GM19035 (cell line): ENCODE measurements at regions not wholly inside any gene's neighbourhood (a gene's known extent, or its start where the extent isn't known, plus 50 kb on each side); places are given as distances from the start of the nearest gene placed in this dataset.
"Not testable (repeated sequence)": the region's sequence is repeated elsewhere in the genome, so short reads cannot be mapped to it uniquely, and the experiment has no call there.

ENCODE experiments used
- ATAC-seq: cut with Tn5 transposase; IDR thresholded peaks from one replicate; pipeline ENCODE4 v1.9.1; 2021; ENCODE audit not compliant: unreplicated experiment

DNA sequence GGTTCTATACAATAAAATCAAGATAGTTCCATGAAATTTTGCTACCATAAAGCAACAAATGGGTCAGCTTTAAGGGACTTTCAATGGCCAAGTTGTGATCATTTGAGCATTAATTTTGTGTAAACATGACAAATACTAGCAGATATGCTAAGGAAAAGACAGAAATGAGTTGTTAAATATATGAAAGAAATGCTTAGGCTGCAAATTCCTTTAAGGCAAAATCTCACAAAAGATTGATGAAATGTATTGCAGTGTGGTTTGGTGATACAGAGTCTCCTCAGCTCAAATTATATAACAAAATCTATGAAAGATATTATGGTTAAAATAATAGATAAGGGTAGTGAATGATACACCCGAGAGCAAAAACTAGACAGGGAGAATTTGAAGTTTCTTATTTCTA, 377.2 kb downstream of the RAP2B start:
- no peak for ATAC-seq

DNA sequence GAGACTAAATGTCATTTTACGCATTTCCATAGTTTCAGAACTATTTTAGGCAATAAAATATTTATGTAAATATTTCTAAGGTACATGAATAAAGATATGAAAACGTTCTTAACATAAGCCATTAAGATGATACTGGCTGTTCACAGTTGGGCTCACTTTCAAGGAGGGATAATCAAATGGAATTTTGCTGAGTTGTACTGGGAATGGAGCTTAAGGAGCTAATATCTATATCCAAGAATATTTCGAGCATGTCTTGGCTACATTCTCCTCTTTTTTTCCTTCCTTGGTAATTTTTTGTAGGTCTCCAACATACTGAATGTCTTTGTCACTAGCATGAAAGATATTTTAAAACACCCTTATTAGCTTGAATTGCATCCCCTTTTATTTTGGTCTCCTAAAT, 383.4 kb downstream of the RAP2B start:
- ATAC-seq, result no peak

DNA sequence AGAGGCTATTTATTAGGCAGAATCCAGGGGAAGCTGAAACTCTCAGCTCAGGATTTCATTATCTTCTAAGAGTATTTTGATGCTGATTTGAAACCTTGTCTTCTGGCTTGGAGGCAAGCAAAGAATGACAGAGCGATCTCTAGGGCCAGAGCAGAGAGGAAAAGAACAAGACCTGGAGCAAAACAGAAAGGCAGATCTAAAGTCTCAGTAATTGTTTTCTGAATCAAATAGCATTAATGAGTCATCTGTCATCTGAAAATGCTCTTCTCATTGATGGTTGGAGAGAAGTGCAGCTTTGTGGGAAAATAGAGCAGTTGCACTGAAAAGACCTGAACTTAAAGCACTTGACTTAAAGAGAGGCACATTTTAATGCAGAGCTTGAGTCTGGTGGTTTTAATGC, 385.9 kb downstream of the RAP2B start:
- ATAC-seq, result no peak

DNA sequence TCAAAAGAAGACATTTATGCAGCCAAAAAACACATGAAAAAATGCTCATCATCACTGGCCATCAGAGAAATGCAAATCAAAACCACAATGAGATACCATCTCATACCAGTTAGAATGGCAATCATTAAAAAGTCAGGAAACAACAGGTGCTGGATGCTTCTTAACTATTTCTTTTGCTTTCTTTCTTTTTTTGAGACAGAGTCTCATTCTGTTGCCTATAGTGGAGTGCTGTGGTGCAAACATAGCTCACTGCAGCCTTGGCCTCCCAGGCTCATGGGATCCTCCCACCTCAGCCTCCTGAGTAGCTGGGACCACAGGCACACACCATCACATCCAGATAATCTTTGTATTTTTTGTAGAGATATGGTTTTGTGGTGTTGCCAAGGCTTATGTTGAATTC, 387.7 kb downstream of the RAP2B start:
- not testable (repeated sequence) for ATAC-seq

DNA sequence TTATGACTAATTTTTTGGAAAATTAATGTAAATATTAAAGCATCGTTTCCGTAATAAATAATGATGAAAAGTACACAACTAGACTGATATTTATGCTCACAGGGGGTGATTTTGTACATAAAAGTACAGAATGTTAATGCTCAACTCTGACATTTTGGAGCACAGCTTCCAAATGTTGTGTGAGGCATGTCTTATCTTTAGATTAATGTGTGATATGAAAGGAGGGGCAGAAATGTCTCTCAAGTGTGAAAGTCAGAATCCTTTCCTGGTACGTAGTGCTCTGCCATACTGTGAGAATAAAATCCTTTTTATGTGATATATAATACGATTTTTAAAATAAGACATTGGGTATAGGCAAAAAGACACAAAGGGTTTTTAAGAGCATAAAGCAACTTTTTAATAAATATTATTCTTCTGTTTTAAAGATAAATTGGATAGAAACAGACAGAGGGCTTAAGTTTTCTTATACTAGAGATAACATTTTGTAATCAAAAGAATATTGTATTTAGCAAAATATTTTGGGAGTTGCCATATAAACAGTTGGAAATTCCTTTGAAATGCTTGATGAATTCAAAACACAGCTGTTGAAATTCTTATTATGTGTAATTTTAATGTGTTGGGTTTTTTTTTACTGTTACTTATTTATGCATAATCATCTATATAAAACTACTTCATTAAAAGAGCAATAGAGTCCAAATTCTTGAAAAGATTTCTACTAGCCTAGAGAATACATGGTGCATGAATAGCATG, 389.7 kb downstream of the RAP2B start:
- no peak for ATAC-seq

DNA sequence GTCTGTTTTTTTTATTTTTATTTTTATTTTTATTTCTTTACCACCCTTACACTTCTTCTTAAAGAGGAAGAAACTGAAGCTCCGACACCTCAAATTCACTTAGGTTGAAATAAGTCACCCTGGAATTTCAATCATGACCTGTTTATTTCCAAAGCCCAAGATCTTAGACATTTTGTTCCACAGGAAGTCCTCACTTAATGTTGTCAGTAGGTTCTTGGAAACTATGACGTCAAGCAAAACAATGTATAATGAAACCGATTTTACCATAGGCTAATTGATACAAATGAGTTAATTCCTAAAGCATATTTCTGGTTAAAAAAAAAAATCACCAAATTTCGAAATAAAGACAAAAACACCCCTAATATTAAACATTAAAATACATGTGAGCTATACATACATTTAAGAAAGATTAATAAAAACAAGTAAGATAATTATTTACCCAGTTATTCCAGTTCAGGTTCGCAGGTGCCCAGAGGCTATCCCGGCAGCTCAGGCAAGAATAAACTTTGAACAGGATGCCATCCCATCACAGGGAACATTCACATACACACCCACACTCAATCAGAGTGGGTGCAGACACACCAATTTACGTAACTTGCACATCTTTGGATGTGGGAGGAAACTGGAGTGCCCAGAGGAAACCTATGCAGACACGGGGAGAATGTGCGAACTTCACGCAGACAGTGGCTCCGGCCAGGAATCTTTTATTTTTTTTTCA, 391.0 kb downstream of the RAP2B start:
- no peak for ATAC-seq

DNA sequence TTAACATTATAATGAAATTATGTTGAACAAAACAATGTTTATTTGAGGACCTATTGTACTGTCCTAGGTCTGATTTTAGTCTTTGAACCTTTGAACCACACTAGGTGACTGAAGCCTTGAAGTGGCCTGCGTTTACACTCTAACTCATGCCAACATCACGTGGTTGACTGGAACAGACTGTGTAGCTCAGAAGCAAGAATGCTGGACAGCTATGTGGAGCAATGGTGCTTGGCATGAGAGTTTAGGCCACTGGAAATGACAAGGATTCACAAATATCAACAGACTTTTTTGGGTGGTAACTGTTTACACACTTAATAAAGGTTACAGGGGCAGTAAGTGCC, 391.5 kb downstream of the RAP2B start:
- no peak for ATAC-seq

DNA sequence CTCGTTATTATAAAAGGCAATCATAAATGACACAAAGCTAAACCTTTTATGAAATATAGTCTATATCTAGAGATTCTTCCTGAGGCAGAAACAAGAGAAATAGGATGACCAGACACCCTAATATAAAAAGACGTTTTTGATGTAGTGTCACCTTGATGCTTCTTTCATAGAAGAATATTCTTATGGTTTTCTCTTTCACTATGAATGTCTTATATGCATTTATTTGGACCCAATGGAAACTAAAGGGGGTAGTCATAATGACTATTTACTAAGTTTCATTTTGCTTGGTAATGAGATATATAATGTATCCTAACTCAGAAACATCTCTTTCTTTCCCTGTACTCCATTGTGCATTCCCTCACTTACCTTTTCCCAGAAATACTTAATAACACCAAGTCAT, 393.9 kb downstream of the RAP2B start:
- ATAC-seq, result no peak

DNA sequence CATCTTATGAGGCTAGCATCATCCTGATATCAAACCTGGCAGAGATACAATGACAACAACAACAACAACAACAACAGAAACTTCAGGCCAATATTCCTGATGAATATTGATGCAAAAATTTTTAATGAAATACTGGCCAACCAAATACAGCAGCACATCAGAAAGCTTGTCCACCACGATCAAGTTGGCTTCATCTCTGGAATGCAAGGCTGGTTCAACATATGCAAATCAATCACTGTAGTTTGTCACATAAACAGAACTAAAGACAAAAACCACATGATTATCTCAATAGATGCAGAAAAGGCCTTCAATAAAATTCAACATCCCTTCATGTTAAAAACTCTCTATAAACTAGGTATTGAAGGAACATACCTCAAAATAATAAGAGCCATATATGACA, 397.3 kb downstream of the RAP2B start:
- not testable (repeated sequence) for ATAC-seq

DNA sequence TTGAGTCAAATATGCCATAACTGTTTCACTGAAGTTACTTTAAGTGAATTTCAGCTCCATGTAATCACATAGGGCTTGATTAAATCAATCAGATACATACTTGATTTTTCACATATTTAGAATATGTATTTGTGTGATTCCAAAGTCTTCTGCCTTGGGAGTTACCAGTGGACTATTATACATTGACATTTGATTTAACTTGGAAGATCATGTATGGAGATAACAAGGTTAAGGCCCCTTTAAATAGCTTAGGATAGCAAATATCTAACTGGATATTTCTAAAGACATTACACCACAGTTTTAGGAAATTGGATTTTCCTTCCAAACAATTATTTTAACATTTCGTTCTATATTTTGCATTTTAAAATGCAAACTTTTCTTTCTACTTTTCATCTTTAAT, 405.0 kb downstream of the RAP2B start:
- no peak for ATAC-seq

DNA sequence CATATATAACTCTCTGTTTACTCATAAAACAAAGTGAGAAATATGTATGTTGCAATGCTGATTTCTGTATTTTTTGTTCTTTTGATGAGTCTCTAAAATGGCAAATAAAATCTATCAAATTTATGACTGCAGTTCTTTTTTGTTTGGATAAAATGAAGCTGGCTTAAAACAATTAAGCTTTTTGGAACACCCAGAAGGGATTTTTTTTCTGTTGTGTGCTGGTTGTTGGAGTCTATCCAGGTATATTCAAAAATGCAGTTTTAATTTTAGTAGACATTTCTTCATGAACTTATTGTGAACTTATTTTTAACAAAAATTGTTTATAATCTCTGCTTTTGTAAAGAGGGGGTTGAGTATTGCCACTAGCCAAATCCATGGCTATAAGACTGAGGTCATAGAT, 405.5 kb downstream of the RAP2B start:
- ATAC-seq, result no peak

DNA sequence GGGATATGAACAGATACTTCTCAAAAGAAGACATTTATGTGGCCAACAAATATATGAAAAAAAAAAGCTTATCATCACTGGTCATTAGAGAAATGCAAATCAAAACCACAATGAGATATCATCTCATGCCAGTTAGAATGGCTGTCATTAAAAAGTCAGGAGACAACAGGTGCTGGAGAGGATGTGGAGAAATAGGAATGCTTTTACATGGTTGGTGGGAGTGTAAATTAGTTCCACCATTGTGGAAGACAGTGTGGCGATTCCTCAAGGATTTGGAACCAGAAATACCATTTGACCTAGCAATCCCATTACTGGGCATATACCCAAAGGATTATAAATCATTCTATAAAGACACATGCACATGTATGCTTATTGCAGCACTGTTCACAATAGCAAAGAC, 408.5 kb downstream of the RAP2B start:
- ATAC-seq, result not testable (repeated sequence)

DNA sequence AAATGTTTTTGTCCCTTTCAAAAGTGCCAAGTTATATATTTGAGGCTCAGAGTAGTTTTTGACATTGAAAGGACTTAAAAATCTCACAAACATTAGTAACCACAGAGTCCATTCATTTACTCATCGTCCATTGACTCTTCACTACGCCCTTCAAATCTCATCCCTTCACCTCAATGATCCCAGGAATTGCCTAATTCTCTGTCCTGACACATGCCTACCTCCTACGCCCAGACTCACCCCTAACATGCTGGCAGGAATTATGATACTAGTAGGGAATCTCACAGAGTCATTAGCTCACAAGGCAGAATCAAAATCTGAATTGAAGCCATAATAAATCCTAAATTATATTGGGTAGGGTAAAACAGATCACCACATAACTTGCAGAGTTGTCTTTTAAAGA, 410.1 kb downstream of the RAP2B start:
- ATAC-seq, result no peak

DNA sequence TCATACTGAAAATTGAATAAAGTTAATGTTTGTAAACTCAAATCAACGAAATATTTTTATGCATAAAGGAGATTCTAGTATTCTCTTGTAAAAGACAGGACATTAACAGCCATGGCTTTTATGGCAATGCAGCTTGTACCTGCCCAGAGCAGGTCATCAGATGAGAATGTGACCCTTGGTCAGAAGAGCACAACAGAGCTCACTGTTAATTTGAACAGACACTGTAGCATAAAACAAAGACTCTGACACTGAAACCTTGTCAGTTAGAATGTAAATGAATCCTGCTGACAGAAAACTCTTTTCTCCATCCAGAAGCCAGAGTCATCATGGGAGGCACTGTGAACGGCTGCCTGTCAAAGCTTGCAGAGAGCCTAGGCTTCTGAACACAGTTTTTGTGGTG, 410.6 kb downstream of the RAP2B start:
- no peak for ATAC-seq

DNA sequence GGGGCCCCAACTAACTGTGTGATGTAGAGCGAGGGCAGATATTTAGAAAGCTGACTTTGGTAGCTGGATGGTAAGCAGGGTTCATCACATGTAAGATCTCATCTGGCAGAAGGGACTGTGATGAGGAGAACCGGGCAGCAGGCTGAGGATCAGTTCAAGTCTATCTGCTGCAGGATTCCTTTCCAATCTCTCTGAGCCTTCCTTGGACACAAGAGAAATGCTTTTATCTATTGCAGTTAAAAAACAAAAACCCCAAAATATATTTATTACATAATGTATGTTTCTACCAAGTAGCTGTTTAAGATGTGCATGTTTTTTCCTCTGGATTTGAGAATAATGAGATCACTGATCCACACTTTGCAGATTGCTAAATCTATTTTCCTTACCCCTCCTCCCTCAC, 411.5 kb downstream of the RAP2B start:
- no peak for ATAC-seq

DNA sequence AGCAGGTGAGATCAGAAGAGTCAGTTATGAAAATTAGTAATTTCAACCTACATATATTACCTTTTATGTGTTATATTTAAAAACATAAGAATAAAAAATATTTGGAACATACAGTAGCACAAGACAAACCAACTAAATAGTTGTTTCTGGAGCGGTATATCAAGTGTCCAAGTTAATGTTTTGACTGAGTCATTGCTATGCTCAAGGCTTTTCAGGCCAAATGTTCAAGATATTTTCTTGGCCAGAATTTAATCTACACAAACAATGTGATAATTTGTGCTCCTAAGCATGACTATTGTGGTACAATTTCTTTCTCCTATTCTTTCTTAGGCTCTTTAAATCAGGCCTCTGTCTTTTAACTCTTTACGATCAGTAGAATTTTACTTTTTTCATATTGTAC, 412.4 kb downstream of the RAP2B start:
- no peak for ATAC-seq

DNA sequence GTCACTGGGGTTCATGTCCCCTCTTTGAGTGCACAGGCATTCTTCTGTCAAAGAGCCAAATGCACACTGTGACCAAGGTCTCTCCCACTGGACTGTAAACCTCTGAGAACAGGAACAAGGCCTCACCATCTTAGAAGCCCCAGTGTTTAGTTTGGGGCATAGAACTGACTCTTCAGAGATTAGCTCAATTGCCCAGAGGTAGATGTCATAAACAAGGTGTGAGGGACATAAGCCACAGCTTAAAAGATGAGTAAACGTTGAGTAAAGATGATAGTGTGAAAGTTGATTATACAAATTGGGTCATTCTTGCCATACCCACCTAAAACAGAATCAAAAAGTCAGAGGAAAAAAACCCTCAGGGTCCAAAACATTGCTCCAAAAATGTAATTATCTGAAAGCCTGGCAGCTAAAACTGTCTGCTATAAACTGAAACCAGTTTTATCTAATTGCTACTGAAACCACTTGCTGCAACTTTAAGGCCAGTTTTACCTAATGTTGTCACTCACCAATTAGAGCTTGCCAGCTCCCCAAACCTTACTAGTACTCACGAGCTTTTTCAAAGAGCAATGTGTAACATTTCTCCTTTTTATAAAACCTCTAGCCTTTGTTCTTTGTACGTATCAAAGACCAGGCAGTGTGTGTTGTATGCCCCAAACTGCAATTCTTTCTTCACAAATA, 415.2 kb downstream of the RAP2B start:
- ATAC-seq, result no peak

DNA sequence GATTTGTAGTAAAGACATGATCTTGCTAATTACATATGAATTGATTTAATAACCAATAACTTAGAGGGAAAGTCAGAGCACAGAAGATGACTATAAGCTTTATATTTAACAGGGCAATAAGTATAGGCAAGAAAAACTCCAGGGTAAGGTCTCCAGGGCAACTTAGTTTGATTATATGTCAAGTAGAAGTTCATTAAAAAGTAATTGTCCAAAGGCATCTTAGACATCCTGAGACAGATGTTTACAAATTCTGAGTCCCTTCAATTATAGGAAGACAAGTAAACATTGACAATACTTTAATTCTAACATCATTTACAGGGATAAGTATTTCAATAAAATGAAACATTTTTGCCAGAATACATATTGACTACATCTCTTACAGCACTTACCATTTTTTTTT, 416.0 kb downstream of the RAP2B start:
- no peak for ATAC-seq

DNA sequence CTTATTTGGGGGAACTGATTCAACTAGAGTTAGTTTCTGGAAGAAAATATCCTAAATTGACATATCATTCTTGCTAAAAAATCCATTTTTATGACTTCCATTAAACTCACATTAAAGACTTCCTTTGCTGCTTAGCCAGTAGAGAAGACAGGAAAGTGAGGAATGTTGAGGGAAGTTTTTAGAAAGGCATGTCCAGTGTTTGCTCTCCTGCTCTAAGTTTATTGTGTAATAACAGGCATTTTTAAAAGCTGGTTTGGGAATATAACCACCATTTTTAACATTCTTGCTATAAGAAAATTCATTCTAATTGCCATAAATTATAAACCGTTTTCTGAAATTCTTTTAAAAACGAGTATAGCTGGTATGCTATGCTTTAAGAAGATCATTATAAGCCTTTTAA, 428.0 kb downstream of the RAP2B start:
- no peak for ATAC-seq

DNA sequence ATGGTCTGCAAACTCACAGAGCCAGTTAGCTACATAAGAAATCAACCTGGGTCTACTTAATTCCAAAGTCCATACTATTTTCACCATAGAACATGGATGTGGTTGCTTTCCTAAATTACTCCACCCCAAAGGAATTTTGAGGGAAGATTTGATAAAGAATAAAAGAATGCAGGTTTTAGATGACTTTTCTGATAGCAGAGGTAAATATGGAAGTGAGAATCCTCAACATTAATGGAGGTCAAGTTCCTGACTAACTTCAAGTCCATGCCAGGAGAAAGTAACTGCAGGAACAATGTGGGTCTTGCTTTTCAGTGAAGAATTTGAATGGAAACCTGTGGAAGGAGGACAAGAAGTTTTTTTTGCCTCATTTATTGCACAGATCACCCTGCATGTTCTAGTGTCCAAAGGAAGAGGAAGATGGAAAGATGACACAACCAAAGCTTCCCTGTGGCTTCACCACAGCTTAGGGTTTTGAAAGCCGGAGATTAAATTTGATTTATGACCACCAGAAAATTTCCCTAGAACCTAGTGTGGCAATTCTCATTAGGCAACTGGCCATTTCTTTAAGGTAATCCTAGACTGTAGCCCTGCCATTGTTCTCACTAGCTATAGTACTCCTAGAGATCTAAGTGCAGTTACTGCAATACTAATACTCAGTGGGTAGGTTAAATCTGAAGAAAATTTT, 429.7 kb downstream of the RAP2B start:
- no peak for ATAC-seq

DNA sequence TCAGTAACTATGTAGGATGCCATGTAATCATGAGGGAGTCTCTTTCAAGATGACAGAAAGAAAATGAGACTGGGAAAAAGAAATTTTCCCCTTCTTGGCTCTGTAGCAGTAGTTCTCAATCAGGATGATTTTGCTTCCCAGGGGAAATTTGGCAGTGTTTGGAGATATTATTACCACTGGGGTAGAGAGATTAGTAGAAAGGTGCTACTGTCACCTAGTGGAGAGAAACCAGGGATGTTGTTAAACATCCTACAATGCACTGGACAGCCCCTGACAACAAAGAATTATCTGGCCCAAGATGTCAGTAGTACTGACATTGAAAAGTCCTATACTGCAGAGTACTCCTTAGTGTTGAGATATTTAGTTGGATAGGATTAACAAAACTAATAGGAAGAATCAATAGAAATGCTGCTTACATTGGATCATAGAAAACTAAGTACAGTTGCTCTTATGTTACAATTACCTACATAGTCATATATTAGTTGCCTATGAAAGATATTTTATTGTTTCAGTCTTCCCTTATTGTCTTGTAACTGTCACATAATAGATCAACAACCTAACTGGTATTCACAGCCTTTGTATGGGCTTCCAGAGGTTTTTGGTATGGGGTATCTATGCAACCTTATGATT, 433.3 kb downstream of the RAP2B start:
- ATAC-seq, result no peak
